ENCODE measurements at regions not wholly inside any gene's neighbourhood (a gene's known extent, or its start where the extent isn't known, plus 50 kb on each side); places are given as distances from the start of the nearest gene placed in this dataset.

DNA sequence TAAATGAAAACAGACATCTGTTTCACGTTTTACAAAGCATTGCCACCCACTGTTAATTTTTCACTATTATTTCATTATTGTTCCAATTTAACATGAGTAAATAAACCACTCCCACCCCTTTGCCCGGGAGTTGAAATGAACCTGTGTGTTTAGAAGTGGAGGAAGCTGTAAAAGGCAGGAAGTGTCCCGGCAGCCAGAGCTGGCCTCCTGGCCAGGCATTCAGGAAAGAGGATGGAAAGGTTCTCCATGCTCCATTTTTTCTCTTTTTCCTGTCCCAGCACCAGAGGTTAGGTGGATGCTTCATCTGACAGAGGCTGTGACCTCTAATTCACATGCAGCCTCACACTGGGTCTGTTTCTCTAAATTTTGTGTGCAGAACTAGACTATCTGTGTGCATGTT, 55.5 kb upstream of the LNX1 start:
- Histone ChIP-seq H3K36me3 (no peaks in the 10 kb centered on the region), H3K4me2 (no peak overlapping the region), H3K4me3 (no peak overlapping the region), H3K4me1 (peaks cover 0 to 15% (median 0%) of the 10 kb centered on the region in 10 experiments; a peak in 5 of 20 replicates), H3K9ac (no peak overlapping the region), H3K9me3 (replicated peaks in 1 of 11) (no peaks in the 10 kb centered on the region), H3K27ac (no peak overlapping the region), H3K27me3 (no peaks in the 10 kb centered on the region), H4K20me1 (no peaks in the 10 kb centered on the region)
- TF ChIP-seq Cebpa-rat (IDR thresholded peaks at IDR 0.05), result no peak

DNA sequence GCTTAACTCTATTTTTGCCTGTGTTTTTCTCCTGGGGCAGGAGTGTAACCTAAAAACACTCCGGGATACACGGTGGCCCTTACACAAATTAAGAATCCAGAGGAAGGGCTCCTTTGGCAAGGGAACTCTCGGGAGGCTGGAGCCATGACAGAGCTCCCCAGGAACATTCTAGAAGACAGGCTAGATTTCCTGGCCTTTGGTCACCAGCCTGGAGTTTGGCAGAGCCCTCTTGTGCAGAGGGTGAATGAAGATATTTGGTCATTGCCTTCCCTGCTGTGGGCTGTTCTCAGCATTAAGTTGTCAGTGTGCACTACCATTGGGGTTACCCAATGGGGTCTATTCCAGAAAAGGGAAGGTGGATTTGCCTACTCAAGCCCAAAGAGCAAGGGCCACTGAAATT, 53.8 kb upstream of the LNX1 start:
- TF ChIP-seq Cebpa-rat (IDR thresholded peaks at IDR 0.05), result no peak
- Histone ChIP-seq H4K20me1 (no peaks in the 10 kb centered on the region), H3K4me2 (peak overlapping the region in 2 of 11 experiments; percentile 11 to 22; a peak in 2 of 22 replicates)

DNA sequence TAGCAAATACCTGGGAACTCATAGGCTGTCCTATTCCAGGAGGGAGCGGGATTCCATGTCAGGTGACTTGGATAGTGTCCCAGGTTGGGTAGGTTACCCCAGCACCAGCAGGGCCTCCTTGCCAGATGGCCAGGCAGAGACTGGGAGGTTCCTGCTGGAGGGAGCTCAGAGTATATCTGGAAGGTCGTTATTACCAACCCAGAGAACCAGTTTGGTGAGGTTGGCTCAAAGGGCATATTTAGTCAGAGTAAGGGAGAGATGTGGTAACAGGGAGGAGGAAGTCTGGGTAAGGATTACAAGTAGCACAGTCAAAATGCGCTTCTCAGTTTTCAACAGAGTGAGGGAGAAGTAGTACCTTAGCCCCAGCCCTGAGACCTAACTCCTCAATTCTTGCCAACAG, 53.3 kb upstream of the LNX1 start:
- no peaks in the 10 kb centered on the region for H3K27me3 ChIP-seq
- no peak for TF ChIP-seq Cebpa-rat (IDR thresholded peaks at IDR 0.05)
- H4K20me1 ChIP-seq, result no peaks in the 10 kb centered on the region
- H3K9ac ChIP-seq, result no peak overlapping the region
- H3K4me1 ChIP-seq, result peaks cover 0 to 15% (median 0%) of the 10 kb centered on the region in 10 experiments; a peak in 5 of 20 replicates
- no peak overlapping the region for H3K27ac ChIP-seq
- no peaks in the 10 kb centered on the region for H3K9me3 ChIP-seq (replicated peaks in 1 of 11)
- H3K4me3 ChIP-seq, result no peak overlapping the region
- peak overlapping the region in 2 of 11 experiments; percentile 11 to 22; a peak in 2 of 22 replicates for H3K4me2 ChIP-seq
- H3K36me3 ChIP-seq, result no peaks in the 10 kb centered on the region

More for the DNA sequence above, 53.8 kb upstream of the LNX1 start:
- no peaks in the 10 kb centered on the region for H3K9me3 ChIP-seq (replicated peaks in 1 of 11)
- H3K4me3 ChIP-seq, result no peak overlapping the region
- peaks cover 0 to 15% (median 0%) of the 10 kb centered on the region in 10 experiments; a peak in 5 of 20 replicates for H3K4me1 ChIP-seq
- no peak overlapping the region for H3K9ac ChIP-seq
- H3K27me3 ChIP-seq, result no peaks in the 10 kb centered on the region
- H3K36me3 ChIP-seq, result no peaks in the 10 kb centered on the region
- H3K27ac ChIP-seq, result no peak overlapping the region

Data from BLaER1 treated with 17β-estradiol and CSF1 and Interleukin-3, amounts not matched to agents 10 nM and 100 nM (cell line).